HFFc6 (cell line): ENCODE measurements at regions not wholly inside any gene's neighbourhood (a gene's known extent, or its start where the extent isn't known, plus 50 kb on each side); places are given as distances from the start of the nearest gene placed in this dataset.

ENCODE experiments used
- DNase-seq: peaks from one replicate; pipeline ENCODE4 v3.0.0-alpha.2; 2018
- H3K27ac Mint-ChIP-seq: 2 replicates; pipeline ENCODE4 v1.8.0; 2020; ENCODE audit warnings: mild to moderate bottlenecking, mixed read lengths
- H3K27me3 Mint-ChIP-seq: 2 replicates; pipeline ENCODE4 v1.8.0; 2021; ENCODE audit warnings: mild to moderate bottlenecking, moderate library complexity, mixed read lengths; ENCODE audit not compliant: insufficient read depth
- H3K36me3 Mint-ChIP-seq: 2 replicates; pipeline ENCODE4 v1.8.0; 2021; ENCODE audit warnings: low read depth, mixed read lengths
- H3K4me1 Mint-ChIP-seq: 2 replicates; pipeline ENCODE4 v1.8.0; 2020; ENCODE audit warnings: low read depth, mixed read lengths
- H3K4me3 Mint-ChIP-seq: 2 replicates; pipeline ENCODE4 v1.8.0; 2020; ENCODE audit warnings: mild to moderate bottlenecking, moderate library complexity, mixed read lengths
- H3K9me3 Mint-ChIP-seq: 2 replicates; pipeline ENCODE4 v1.8.0; 2020; ENCODE audit warnings: mild to moderate bottlenecking, mixed read lengths
- CTCF ChIP-seq: fragments of 200-600 bp; sonication (generic); IDR thresholded peaks from 2 replicates; pipeline ENCODE4 v1.5.0; 2021; ENCODE audit warnings: antibody characterized with exemption, mild to moderate bottlenecking

- TF ChIP-seq CTCF: no peak
- peaks cover 18% of the 10 kb centered on the region for H3K4me1 Mint-ChIP-seq
- no peak for DNase-seq
- H3K4me3 Mint-ChIP-seq: no peak overlapping the region
- H3K36me3 Mint-ChIP-seq: no peaks in the 10 kb centered on the region
- peaks cover 13% of the 10 kb centered on the region for H3K27me3 Mint-ChIP-seq
- H3K9me3 Mint-ChIP-seq: peaks cover 2% of the 10 kb centered on the region; the same call in 1 of the 2 replicates
- no peak overlapping the region for H3K27ac Mint-ChIP-seq
These were observed 78.0 kb upstream of the ZNF648 start for GRCh38 chr1:182139496-182139895.

- Mint-ChIP-seq H3K27ac (no peak overlapping the region), H3K4me1 (no peaks in the 10 kb centered on the region), H3K4me3 (no peak overlapping the region), H3K27me3 (peaks cover 13% of the 10 kb centered on the region), H3K36me3 (no peaks in the 10 kb centered on the region), H3K9me3 (peaks cover 6% of the 10 kb centered on the region; the same call in 1 of the 2 replicates)
- TF ChIP-seq CTCF: no peak
- DNase-seq: no peak
These were observed 76.0 kb upstream of the ZNF648 start for GRCh38 chr1:182137546-182137945.

GRCh38 chr1:182135946-182136345 lies 74.4 kb upstream of the ZNF648 start:
- no peak for DNase-seq
- Mint-ChIP-seq H3K27ac (no peak overlapping the region), H3K4me3 (no peak overlapping the region), H3K27me3 (peaks cover 11% of the 10 kb centered on the region), H3K4me1 (no peaks in the 10 kb centered on the region), H3K36me3 (no peaks in the 10 kb centered on the region), H3K9me3 (peaks cover 6% of the 10 kb centered on the region; the same call in 1 of the 2 replicates)
- TF ChIP-seq CTCF: no peak

GRCh38 chr1:182134257-182134656 lies 72.7 kb upstream of the ZNF648 start:
- Mint-ChIP-seq H3K36me3 (no peaks in the 10 kb centered on the region), H3K4me3 (no peak overlapping the region), H3K9me3 (peaks cover 6% of the 10 kb centered on the region; the same call in 1 of the 2 replicates), H3K27ac (no peak overlapping the region), H3K27me3 (peaks cover 19% of the 10 kb centered on the region), H3K4me1 (no peaks in the 10 kb centered on the region)
- no peak for TF ChIP-seq CTCF
- no peak for DNase-seq

GRCh38 chr1:182133181-182133580 lies 71.7 kb upstream of the ZNF648 start:
- TF ChIP-seq CTCF: no peak
- no peak overlapping the region for H3K27ac Mint-ChIP-seq
- H3K9me3 Mint-ChIP-seq: peaks cover 6% of the 10 kb centered on the region; the same call in 1 of the 2 replicates
- no peak overlapping the region for H3K4me3 Mint-ChIP-seq
- H3K27me3 Mint-ChIP-seq: peaks cover 22% of the 10 kb centered on the region
- no peak for DNase-seq
- H3K4me1 Mint-ChIP-seq: no peaks in the 10 kb centered on the region
- H3K36me3 Mint-ChIP-seq: no peaks in the 10 kb centered on the region

- no peak for DNase-seq
- H3K36me3 Mint-ChIP-seq: no peaks in the 10 kb centered on the region
- no peak overlapping the region for H3K27ac Mint-ChIP-seq
- H3K27me3 Mint-ChIP-seq: peaks cover 15% of the 10 kb centered on the region
- no peaks in the 10 kb centered on the region for H3K4me1 Mint-ChIP-seq
- peaks cover 4% of the 10 kb centered on the region; the same call in 1 of the 2 replicates for H3K9me3 Mint-ChIP-seq
- H3K4me3 Mint-ChIP-seq: no peak overlapping the region
- no peak for TF ChIP-seq CTCF
These were observed 67.9 kb upstream of the ZNF648 start for GRCh38 chr1:182129398-182129797.
